ENCODE measurements at regions not wholly inside any gene's neighbourhood (a gene's known extent, or its start where the extent isn't known, plus 50 kb on each side); places are given as distances from the start of the nearest gene placed in this dataset.

GRCh38 chr3:72230774-72231379 lies 445.9 kb upstream of the PROK2 start:
- DNase-seq = no peak
- H3K36me3 Mint-ChIP-seq = peaks cover 4% of the 10 kb centered on the region
- peaks cover 3% of the 10 kb centered on the region for H3K27me3 Mint-ChIP-seq
- peaks cover 7% of the 10 kb centered on the region for H3K9me3 Mint-ChIP-seq
- H3K27ac Mint-ChIP-seq = no peak overlapping the region
- H3K4me3 Mint-ChIP-seq = no peak overlapping the region
- peaks cover 6% of the 10 kb centered on the region for H3K4me1 Mint-ChIP-seq

- no peak for DNase-seq
- peaks cover 3% of the 10 kb centered on the region for H3K27me3 Mint-ChIP-seq
- H3K4me1 Mint-ChIP-seq = peaks cover 6% of the 10 kb centered on the region
- peaks cover 16% of the 10 kb centered on the region for H3K9me3 Mint-ChIP-seq
- peaks cover 7% of the 10 kb centered on the region for H3K36me3 Mint-ChIP-seq
- H3K4me3 Mint-ChIP-seq = no peak overlapping the region
- H3K27ac Mint-ChIP-seq = no peak overlapping the region
These were observed 445.0 kb upstream of the PROK2 start for GRCh38 chr3:72229952-72230351.

- H3K27me3 Mint-ChIP-seq = no peaks in the 10 kb centered on the region
- DNase-seq = no peak
- H3K27ac Mint-ChIP-seq = no peak overlapping the region
- H3K36me3 Mint-ChIP-seq = peaks cover 9% of the 10 kb centered on the region
- H3K9me3 Mint-ChIP-seq = peaks cover 27% of the 10 kb centered on the region
- no peak overlapping the region for H3K4me3 Mint-ChIP-seq
- H3K4me1 Mint-ChIP-seq = peaks cover 6% of the 10 kb centered on the region
These were observed 442.6 kb upstream of the PROK2 start for GRCh38 chr3:72227486-72228070.

GRCh38 chr3:72224804-72225509 lies 440.0 kb upstream of the PROK2 start:
- peaks cover 9% of the 10 kb centered on the region for H3K36me3 Mint-ChIP-seq
- peaks cover 27% of the 10 kb centered on the region for H3K9me3 Mint-ChIP-seq
- DNase-seq = no peak
- H3K27ac Mint-ChIP-seq = no peak overlapping the region
- H3K27me3 Mint-ChIP-seq = no peaks in the 10 kb centered on the region
- peaks cover 6% of the 10 kb centered on the region for H3K4me1 Mint-ChIP-seq
- no peak overlapping the region for H3K4me3 Mint-ChIP-seq

GRCh38 chr3:72223628-72224027 lies 438.7 kb upstream of the PROK2 start:
- Mint-ChIP-seq H3K27ac (no peak overlapping the region), H3K27me3 (no peaks in the 10 kb centered on the region), H3K9me3 (peaks cover 27% of the 10 kb centered on the region), H3K4me3 (no peak overlapping the region), H3K36me3 (peaks cover 9% of the 10 kb centered on the region), H3K4me1 (peaks cover 10% of the 10 kb centered on the region)
- no peak for DNase-seq

- Mint-ChIP-seq H3K36me3 (peaks cover 9% of the 10 kb centered on the region), H3K4me1 (peaks cover 10% of the 10 kb centered on the region), H3K27me3 (no peaks in the 10 kb centered on the region), H3K27ac (no peak overlapping the region), H3K4me3 (no peak overlapping the region), H3K9me3 (peaks cover 27% of the 10 kb centered on the region)
- DNase-seq = no peak
These were observed 438.2 kb upstream of the PROK2 start for GRCh38 chr3:72223116-72223515.

GRCh38 chr3:72222410-72222809 lies 437.5 kb upstream of the PROK2 start:
- DNase-seq = no peak
- H3K9me3 Mint-ChIP-seq = peaks cover 27% of the 10 kb centered on the region
- peaks cover 5% of the 10 kb centered on the region for H3K4me1 Mint-ChIP-seq
- no peaks in the 10 kb centered on the region for H3K27me3 Mint-ChIP-seq
- H3K4me3 Mint-ChIP-seq = no peak overlapping the region
- peaks cover 5% of the 10 kb centered on the region for H3K36me3 Mint-ChIP-seq
- no peak overlapping the region for H3K27ac Mint-ChIP-seq

GRCh38 chr3:72220946-72221345 lies 436.0 kb upstream of the PROK2 start:
- peaks cover 4% of the 10 kb centered on the region for H3K4me1 Mint-ChIP-seq
- DNase-seq = no peak
- no peak overlapping the region for H3K4me3 Mint-ChIP-seq
- peaks cover 5% of the 10 kb centered on the region for H3K36me3 Mint-ChIP-seq
- H3K27me3 Mint-ChIP-seq = no peaks in the 10 kb centered on the region
- no peak overlapping the region for H3K27ac Mint-ChIP-seq
- peaks cover 21% of the 10 kb centered on the region for H3K9me3 Mint-ChIP-seq

- no peaks in the 10 kb centered on the region for H3K36me3 Mint-ChIP-seq
- peaks cover 9% of the 10 kb centered on the region for H3K9me3 Mint-ChIP-seq
- peaks cover 4% of the 10 kb centered on the region for H3K4me1 Mint-ChIP-seq
- DNase-seq = no peak
- H3K4me3 Mint-ChIP-seq = no peak overlapping the region
- H3K27me3 Mint-ChIP-seq = no peaks in the 10 kb centered on the region
- H3K27ac Mint-ChIP-seq = no peak overlapping the region
These were observed 434.8 kb upstream of the PROK2 start for GRCh38 chr3:72219752-72220151.

GRCh38 chr3:72217570-72217969 lies 432.6 kb upstream of the PROK2 start:
- no peaks in the 10 kb centered on the region for H3K9me3 Mint-ChIP-seq
- H3K36me3 Mint-ChIP-seq = no peaks in the 10 kb centered on the region
- no peak overlapping the region for H3K4me3 Mint-ChIP-seq
- DNase-seq = no peak
- H3K27me3 Mint-ChIP-seq = no peaks in the 10 kb centered on the region
- H3K4me1 Mint-ChIP-seq = peaks cover 4% of the 10 kb centered on the region
- H3K27ac Mint-ChIP-seq = no peak overlapping the region

- no peaks in the 10 kb centered on the region for H3K27me3 Mint-ChIP-seq
- H3K9me3 Mint-ChIP-seq = no peaks in the 10 kb centered on the region
- DNase-seq = no peak
- H3K4me1 Mint-ChIP-seq = no peaks in the 10 kb centered on the region
- H3K36me3 Mint-ChIP-seq = no peaks in the 10 kb centered on the region
- no peak overlapping the region for H3K27ac Mint-ChIP-seq
- H3K4me3 Mint-ChIP-seq = no peak overlapping the region
These were observed 429.4 kb upstream of the PROK2 start for GRCh38 chr3:72214066-72214951.

- Mint-ChIP-seq H3K9me3 (no peaks in the 10 kb centered on the region), H3K4me3 (no peak overlapping the region), H3K4me1 (no peaks in the 10 kb centered on the region), H3K36me3 (no peaks in the 10 kb centered on the region), H3K27me3 (no peaks in the 10 kb centered on the region), H3K27ac (no peak overlapping the region)
- no peak for DNase-seq
These were observed 428.5 kb upstream of the PROK2 start for GRCh38 chr3:72213296-72214065.

- H3K9me3 Mint-ChIP-seq = no peaks in the 10 kb centered on the region
- H3K36me3 Mint-ChIP-seq = no peaks in the 10 kb centered on the region
- no peak overlapping the region for H3K27ac Mint-ChIP-seq
- no peak overlapping the region for H3K4me3 Mint-ChIP-seq
- DNase-seq = no peak
- H3K4me1 Mint-ChIP-seq = no peaks in the 10 kb centered on the region
- H3K27me3 Mint-ChIP-seq = no peaks in the 10 kb centered on the region
These were observed 427.4 kb upstream of the PROK2 start for GRCh38 chr3:72212396-72212795.

GRCh38 chr3:72210261-72210660 lies 425.3 kb upstream of the PROK2 start:
- Mint-ChIP-seq H3K9me3 (no peaks in the 10 kb centered on the region), H3K4me1 (no peaks in the 10 kb centered on the region), H3K27ac (no peak overlapping the region), H3K36me3 (no peaks in the 10 kb centered on the region), H3K27me3 (no peaks in the 10 kb centered on the region), H3K4me3 (no peak overlapping the region)
- no peak for DNase-seq

Measured in activated naive CD8-positive, alpha-beta T cell treated with anti-CD3 and anti-CD28 coated beads for 36 hours (primary cell).